Stimulated activated CD4-positive, alpha-beta T cell treated with anti-CD3 and anti-CD28 coated beads, Interleukin-15, amount 100 ng/mL, for 1 hour (primary cell): ENCODE measurements at regions not wholly inside any gene's neighbourhood (a gene's known extent, or its start where the extent isn't known, plus 50 kb on each side); places are given as distances from the start of the nearest gene placed in this dataset.

Source experiments
- DNase-seq, 2 donors: peaks; one replicate each; pipeline ENCODE4 v3.0.0-alpha.2; 2020; ENCODE audit warnings: low read depth in 1 of 2, low spot score in 1 of 2

- DNase-seq, result no peak
Observed at GRCh38 chr1:4353090-4353856, 301.1 kb upstream of the AJAP1 start.

GRCh38 chr1:4355839-4356238 is 298.6 kb upstream of the AJAP1 start:
- DNase-seq, result no peak

GRCh38 chr1:4362314-4363044 is 291.9 kb upstream of the AJAP1 start:
- DNase-seq, result no peak

- DNase-seq, result no peak
Observed at GRCh38 chr1:4366091-4366490, 288.3 kb upstream of the AJAP1 start.

GRCh38 chr1:4367230-4367777 is 287.1 kb upstream of the AJAP1 start:
- no peak for DNase-seq

- DNase-seq, result no peak
Observed at GRCh38 chr1:4369335-4369734, 285.1 kb upstream of the AJAP1 start.

GRCh38 chr1:4371849-4372248 is 282.6 kb upstream of the AJAP1 start:
- no peak for DNase-seq

- DNase-seq, result no peak
Observed at GRCh38 chr1:4375812-4376211, 278.6 kb upstream of the AJAP1 start.

- no peak for DNase-seq
Observed at GRCh38 chr1:4379451-4380175, 274.8 kb upstream of the AJAP1 start.

- no peak for DNase-seq
Observed at GRCh38 chr1:4380564-4381168, 273.7 kb upstream of the AJAP1 start.

GRCh38 chr1:4393191-4393590 is 261.2 kb upstream of the AJAP1 start:
- DNase-seq, result no peak

- DNase-seq, result no peak
Observed at GRCh38 chr1:4394366-4394765, 260.0 kb upstream of the AJAP1 start.

- DNase-seq, result no peak
Observed at GRCh38 chr1:4395158-4395557, 259.3 kb upstream of the AJAP1 start.

- DNase-seq, result no peak
Observed at GRCh38 chr1:4395676-4396075, 258.7 kb upstream of the AJAP1 start.

- DNase-seq, result no peak
Observed at GRCh38 chr1:4396551-4396950, 257.9 kb upstream of the AJAP1 start.

GRCh38 chr1:4397196-4397595 is 257.2 kb upstream of the AJAP1 start:
- no peak for DNase-seq

GRCh38 chr1:4402032-4402431 is 252.4 kb upstream of the AJAP1 start:
- DNase-seq, result no peak

GRCh38 chr1:4404854-4405590 is 249.4 kb upstream of the AJAP1 start:
- no peak for DNase-seq

- DNase-seq, result no peak
Observed at GRCh38 chr1:4407851-4408250, 246.6 kb upstream of the AJAP1 start.

- DNase-seq, result no peak
Observed at GRCh38 chr1:4408380-4408779, 246.0 kb upstream of the AJAP1 start.

GRCh38 chr1:4411862-4412261 is 242.5 kb upstream of the AJAP1 start:
- DNase-seq, result no peak
